Stimulated activated CD8-positive, alpha-beta memory T cell treated with anti-CD3 and anti-CD28 coated beads, Interleukin-15, amount 100 ng/mL, for 24 hours (primary cell): ENCODE measurements at regions not wholly inside any gene's neighbourhood (a gene's known extent, or its start where the extent isn't known, plus 50 kb on each side); places are given as distances from the start of the nearest gene placed in this dataset.

ENCODE experiments used
- DNase-seq: peaks from one replicate; pipeline ENCODE4 v3.0.0-alpha.2; 2020; ENCODE audit warnings: low read depth

- no peak for DNase-seq
These were observed 56.7 kb upstream of the GUCA2B start for GRCh38 chr1:42096554-42096953.

GRCh38 chr1:42089246-42089645 lies 64.0 kb upstream of the GUCA2B start:
- DNase-seq, result no peak

GRCh38 chr1:42086146-42086545 lies 67.1 kb upstream of the GUCA2B start:
- DNase-seq, result no peak

GRCh38 chr1:42085596-42085995 lies 67.6 kb upstream of the GUCA2B start:
- DNase-seq, result no peak

- DNase-seq, result no peak
These were observed 71.7 kb upstream of the GUCA2B start for GRCh38 chr1:42081475-42081874.

GRCh38 chr1:42075179-42075578 lies 78.0 kb upstream of the GUCA2B start:
- no peak for DNase-seq

- DNase-seq, result no peak
These were observed 82.2 kb upstream of the GUCA2B start for GRCh38 chr1:42070996-42071395.

GRCh38 chr1:42057800-42058199 lies 95.4 kb upstream of the GUCA2B start:
- DNase-seq, result no peak

GRCh38 chr1:42056460-42056859 lies 96.8 kb upstream of the GUCA2B start:
- no peak for DNase-seq

- DNase-seq, result no peak
These were observed 98.1 kb upstream of the GUCA2B start for GRCh38 chr1:42055061-42055460.

- DNase-seq, result no peak
These were observed 101.0 kb upstream of the GUCA2B start for GRCh38 chr1:42052072-42052699.

GRCh38 chr1:42047508-42047880 lies 105.7 kb upstream of the GUCA2B start:
- DNase-seq, result no peak

- no peak for DNase-seq
These were observed 106.3 kb upstream of the GUCA2B start for GRCh38 chr1:42046761-42047507.

- no peak for DNase-seq
These were observed 108.9 kb upstream of the GUCA2B start for GRCh38 chr1:42044346-42044745.

- DNase-seq, result no peak
These were observed 109.4 kb upstream of the GUCA2B start for GRCh38 chr1:42043811-42044210.

GRCh38 chr1:42043182-42043581 lies 110.0 kb upstream of the GUCA2B start:
- DNase-seq, result no peak

- no peak for DNase-seq
These were observed 112.2 kb upstream of the GUCA2B start for GRCh38 chr1:42041031-42041430.

- no peak for DNase-seq
These were observed 113.1 kb upstream of the GUCA2B start for GRCh38 chr1:42040159-42040558.

GRCh38 chr1:42038261-42038660 lies 114.9 kb upstream of the GUCA2B start:
- DNase-seq, result no peak

- DNase-seq, result no peak
These were observed 115.6 kb upstream of the GUCA2B start for GRCh38 chr1:42037586-42037985.

GRCh38 chr1:42037161-42037560 lies 116.0 kb upstream of the GUCA2B start:
- no peak for DNase-seq

GRCh38 chr1:42035830-42036604 lies 117.2 kb upstream of the GUCA2B start:
- DNase-seq, result peak; percentile 97

GRCh38 chr1:42035205-42035829 lies 116.6 kb upstream of the HIVEP3 start:
- no peak for DNase-seq
